ENCODE measurements at regions not wholly inside any gene's neighbourhood (a gene's known extent, or its start where the extent isn't known, plus 50 kb on each side); places are given as distances from the start of the nearest gene placed in this dataset.

- Histone ChIP-seq H3K18ac (ENCODE audit: extremely low read depth, low read length) (no peak overlapping the region), H2AK5ac (ENCODE audit: low read depth, low read length) (no peak overlapping the region), H3K56ac (replicated peaks; ENCODE audit: insufficient read length, low read depth, low read length) (no peak overlapping the region), H3K4ac (replicated peaks; ENCODE audit: insufficient read length, low read depth, low read length) (no peak overlapping the region), H3K14ac (ENCODE audit: insufficient read length) (no peak overlapping the region), H4K91ac (replicated peaks; ENCODE audit: insufficient read length, low read length) (no peak overlapping the region), H2BK12ac (ENCODE audit: low read depth, low read length) (no peak overlapping the region), H2BK15ac (ENCODE audit: low read length) (no peak overlapping the region), H3K4me3 (ENCODE audit: extremely low read depth in 1 of 4, insufficient read depth in 2 of 4, low read depth in 3 of 4, low read length in 4 of 4) (no peak overlapping the region), H3K27ac (ENCODE audit: low read depth, low read length) (no peak overlapping the region), H3K4me1 (replicated peaks in 1 of 4; ENCODE audit: control insufficient read depth in 3 of 4, insufficient read depth in 4 of 4, low read length in 3 of 4) (peaks cover 0 to 3% (median 0%) of the 10 kb centered on the region in 4 experiments; a peak in 1 of 7 replicates), H3K9ac (replicated peaks in 1 of 4; ENCODE audit: extremely low read depth in 1 of 4, low read depth in 3 of 4, low read length in 3 of 4) (no peak overlapping the region), H3K27me3 (replicated peaks in 1 of 4; ENCODE audit: control insufficient read depth in 3 of 4, extremely low read depth in 1 of 4, insufficient read depth in 3 of 4, low read length in 3 of 4) (no peaks in the 10 kb centered on the region), H4K8ac (ENCODE audit: extremely low read depth, insufficient read depth, low read length) (no peak overlapping the region), H2AFZ (ENCODE audit: low read length) (0 out of 2 replicates have a peak overlapping the region, but pooled peaks have one; percentile 91), H3K23ac (ENCODE audit: insufficient read length) (no peak overlapping the region), H2BK120ac (replicated peaks; ENCODE audit: low read depth, low read length) (no peak overlapping the region), H4K5ac (ENCODE audit: insufficient read length, low read depth, low read length) (no peak overlapping the region), H3K23me2 (ENCODE audit: low read depth, low read length) (no peaks in the 10 kb centered on the region), H4K20me1 (replicated peaks in 1 of 2; ENCODE audit: control insufficient read depth in 1 of 2, insufficient read depth in 2 of 2, low read length in 2 of 2) (no peaks in the 10 kb centered on the region), H3K9me3 (ENCODE audit: insufficient read depth in 2 of 2, low read depth in 1 of 2, low read length in 1 of 2) (no peaks in the 10 kb centered on the region), H2BK20ac (ENCODE audit: low read length) (no peak overlapping the region), H3K79me1 (ENCODE audit: low read depth, low read length) (no peaks in the 10 kb centered on the region), H3K4me2 (ENCODE audit: insufficient read depth in 1 of 2, low read depth in 2 of 2, low read length in 2 of 2) (no peak overlapping the region), H2BK5ac (ENCODE audit: low read depth, low read length) (no peak overlapping the region), H3K79me2 (ENCODE audit: control insufficient read depth in 1 of 2, insufficient read depth in 2 of 2, low read length in 2 of 2) (no peaks in the 10 kb centered on the region), H3K36me3 (ENCODE audit: control insufficient read depth in 2 of 4, insufficient read depth in 4 of 4, low read length in 3 of 4) (no peaks in the 10 kb centered on the region)
- CTCF ChIA-PET (ENCODE audit: partially characterized antibody), result no interaction called here
- POLR2A ChIA-PET (ENCODE audit: partially characterized antibody), result no interaction called here
- 96% methylated on average over 3 of the region's 3 CpGs; no CpG with 5 or more reads in 1 of the 2 experiments for WGBS, 2 experiments (ENCODE audit: extremely low coverage in 1 of 2, insufficient coverage in 1 of 2, insufficient read length in 1 of 2, insufficient replicate concordance in 2 of 2, low coverage in 1 of 2, low lambda C conversion rate in 2 of 2, missing lambda C conversion rate in 1 of 2)
- DNase-seq (ENCODE audit: low read depth in 1 of 2, low spot score in 2 of 2) (no peak), FAIRE-seq (no peak)
- TF ChIP-seq SP2 (IDR thresholded peaks at IDR 0.05; ENCODE audit: low read length), result no peak
- no peak for TF ChIP-seq JUN (IDR thresholded peaks at IDR 0.05; ENCODE audit: low read depth, low read length)
- TF ChIP-seq, protein P1, sequence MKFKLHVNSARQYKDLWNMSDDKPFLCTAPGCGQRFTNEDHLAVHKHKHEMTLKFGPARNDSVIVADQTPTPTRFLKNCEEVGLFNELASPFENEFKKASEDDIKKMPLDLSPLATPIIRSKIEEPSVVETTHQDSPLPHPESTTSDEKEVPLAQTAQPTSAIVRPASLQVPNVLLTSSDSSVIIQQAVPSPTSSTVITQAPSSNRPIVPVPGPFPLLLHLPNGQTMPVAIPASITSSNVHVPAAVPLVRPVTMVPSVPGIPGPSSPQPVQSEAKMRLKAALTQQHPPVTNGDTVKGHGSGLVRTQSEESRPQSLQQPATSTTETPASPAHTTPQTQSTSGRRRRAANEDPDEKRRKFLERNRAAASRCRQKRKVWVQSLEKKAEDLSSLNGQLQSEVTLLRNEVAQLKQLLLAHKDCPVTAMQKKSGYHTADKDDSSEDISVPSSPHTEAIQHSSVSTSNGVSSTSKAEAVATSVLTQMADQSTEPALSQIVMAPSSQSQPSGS (IDR thresholded peaks at IDR 0.05; ENCODE audit: low read length), result no peak
- no peak for TF ChIP-seq SIX5 (IDR thresholded peaks at IDR 0.05; ENCODE audit: low read depth, low read length)
- TF ChIP-seq POLR2A (IDR thresholded peaks at IDR 0.05; ENCODE audit: control extremely low read depth in 1 of 2, low read depth in 2 of 2, low read length in 2 of 2), result no peak
- TF ChIP-seq RXRA (IDR thresholded peaks at IDR 0.05; ENCODE audit: insufficient read depth, low read depth, low read length), result no peak
- no peak for TF ChIP-seq TBP (IDR thresholded peaks at IDR 0.05; ENCODE audit: low read depth, low read length)
- TF ChIP-seq EZH2 (IDR thresholded peaks at IDR 0.05; ENCODE audit: low read depth, low read length, severe bottlenecking), result no peak
- no peak for TF ChIP-seq PHF8 (conservative IDR thresholded peaks at IDR 0.05; ENCODE audit: low read depth, low read length)
- TF ChIP-seq, protein P2, sequence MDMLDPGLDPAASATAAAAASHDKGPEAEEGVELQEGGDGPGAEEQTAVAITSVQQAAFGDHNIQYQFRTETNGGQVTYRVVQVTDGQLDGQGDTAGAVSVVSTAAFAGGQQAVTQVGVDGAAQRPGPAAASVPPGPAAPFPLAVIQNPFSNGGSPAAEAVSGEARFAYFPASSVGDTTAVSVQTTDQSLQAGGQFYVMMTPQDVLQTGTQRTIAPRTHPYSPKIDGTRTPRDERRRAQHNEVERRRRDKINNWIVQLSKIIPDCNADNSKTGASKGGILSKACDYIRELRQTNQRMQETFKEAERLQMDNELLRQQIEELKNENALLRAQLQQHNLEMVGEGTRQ (IDR thresholded peaks at IDR 0.05; ENCODE audit: low read length), result no peak
- no peak for TF ChIP-seq CTBP2 (IDR thresholded peaks at IDR 0.05; ENCODE audit: borderline replicate concordance, insufficient read depth, insufficient read length, low read length)
- TF ChIP-seq CREB1 (IDR thresholded peaks at IDR 0.05), result no peak
- TF ChIP-seq CHD2 (IDR thresholded peaks at IDR 0.05; ENCODE audit: low read length), result no peak
Observed at GRCh38 chr4:13985837-13986236, 358.3 kb upstream of the BOD1L1 start.

Measured in H1 (cell line).